HG02571 (cell line): ENCODE measurements at regions not wholly inside any gene's neighbourhood (a gene's known extent, or its start where the extent isn't known, plus 50 kb on each side); places are given as distances from the start of the nearest gene placed in this dataset.

Experiments
- ATAC-seq: cut with Tn5 transposase; IDR thresholded peaks from one replicate; pipeline ENCODE4 v1.9.1; 2021; ENCODE audit warnings: mild to moderate bottlenecking, moderate library complexity; ENCODE audit not compliant: unreplicated experiment

DNA sequence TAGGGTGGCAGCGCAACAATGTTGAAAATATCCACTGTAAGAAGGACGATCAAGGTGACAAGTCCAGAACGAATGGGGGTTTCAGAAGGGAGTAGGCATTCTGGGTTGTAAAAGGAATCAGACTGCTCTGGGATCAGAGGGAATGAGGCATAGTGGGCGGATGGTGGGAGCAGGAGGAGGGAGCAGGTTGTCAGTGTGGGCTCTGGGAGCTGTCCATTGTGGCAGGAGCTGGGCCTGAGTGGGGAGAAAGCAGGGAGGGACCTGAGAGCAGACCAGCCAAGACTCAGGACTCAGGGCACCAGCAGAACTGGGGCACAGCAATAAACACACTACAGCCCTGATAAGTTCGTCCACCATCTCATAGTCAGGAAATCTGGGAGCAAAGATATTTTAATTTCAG, 292.6 kb upstream of the MKI67 start:
- no peak for ATAC-seq

DNA sequence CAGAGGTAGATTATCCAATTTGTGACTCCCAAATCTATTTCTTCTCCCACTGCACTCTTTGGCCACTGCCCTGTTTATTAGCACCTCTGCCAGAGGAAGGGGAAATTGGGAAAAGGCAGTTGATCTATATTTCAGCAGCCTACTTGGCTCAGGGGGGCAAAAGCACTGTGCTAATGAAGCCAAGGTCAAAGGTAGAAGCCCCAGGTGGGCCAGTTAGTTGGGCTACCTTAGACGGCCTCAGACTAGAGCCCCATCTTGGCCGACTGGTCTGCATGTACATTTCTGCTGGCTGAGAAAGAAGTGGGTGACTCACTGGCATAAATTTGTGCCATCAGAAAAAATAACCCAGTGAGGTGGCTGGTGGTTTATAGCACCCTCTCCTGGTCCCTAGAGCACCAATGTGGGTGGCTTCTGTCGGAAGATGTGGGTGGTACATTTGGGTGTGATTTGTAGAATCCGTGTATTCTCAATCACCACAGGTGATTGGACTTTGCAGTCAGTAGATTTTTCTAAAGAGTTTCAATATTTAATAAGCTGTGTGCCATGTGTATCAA, 293.3 kb upstream of the MKI67 start:
- ATAC-seq = no peak

DNA sequence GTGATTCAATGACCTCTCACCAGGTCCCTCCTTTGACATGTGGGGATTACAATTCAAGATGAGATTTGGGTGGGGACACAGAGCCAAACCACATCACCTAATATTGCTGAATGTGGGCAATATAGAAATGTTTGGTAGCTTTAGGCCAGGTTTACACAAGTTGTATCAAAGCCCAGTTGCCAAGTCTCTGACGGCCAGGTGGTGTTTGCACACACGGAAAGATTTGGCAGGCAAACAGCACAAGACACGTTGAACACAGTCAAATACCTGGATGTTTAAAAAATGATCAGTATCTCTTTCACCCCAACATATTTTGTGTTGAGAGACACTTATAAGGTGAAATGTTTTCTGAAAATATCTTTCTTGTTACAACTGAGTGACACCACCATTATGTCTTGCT, 294.4 kb upstream of the MKI67 start:
- ATAC-seq = no peak

DNA sequence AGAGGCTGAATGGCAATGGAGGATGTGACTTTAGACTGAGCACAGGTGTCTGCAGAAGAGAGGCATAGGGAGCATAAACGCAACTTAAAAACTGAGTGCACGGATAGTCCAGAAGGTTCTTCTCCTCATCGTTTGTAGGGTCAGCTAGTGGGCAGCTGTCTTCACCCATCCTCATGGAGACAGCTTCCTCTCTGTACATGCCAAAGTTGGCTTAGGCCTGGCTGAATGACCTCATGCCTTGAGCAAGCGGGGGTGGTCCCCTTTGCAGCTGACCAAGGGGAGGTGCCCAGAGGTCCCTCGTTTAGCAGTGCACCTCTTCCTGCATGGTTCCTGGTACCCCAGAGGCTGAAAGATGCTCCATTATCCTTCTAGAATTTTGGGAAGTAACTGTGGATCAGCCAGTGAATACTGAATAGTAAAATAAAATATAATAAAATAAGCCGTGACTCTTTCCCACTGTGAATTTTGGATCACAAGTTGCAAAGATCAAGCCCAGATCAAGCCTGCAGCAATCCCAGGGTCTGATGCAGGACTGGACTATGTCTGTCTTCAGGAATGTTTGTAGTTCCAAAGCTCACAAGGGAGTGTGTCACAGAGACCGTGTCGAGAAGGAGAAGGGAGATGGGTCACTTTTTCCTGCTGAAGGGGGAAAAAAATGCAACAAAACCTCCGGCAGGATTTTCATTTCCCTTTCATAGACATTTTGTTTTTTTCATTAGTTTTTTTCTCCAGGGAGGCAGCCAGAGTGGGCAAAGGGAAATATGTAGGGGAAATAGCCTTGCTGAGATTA, 295.3 kb upstream of the MKI67 start:
- ATAC-seq = no peak

DNA sequence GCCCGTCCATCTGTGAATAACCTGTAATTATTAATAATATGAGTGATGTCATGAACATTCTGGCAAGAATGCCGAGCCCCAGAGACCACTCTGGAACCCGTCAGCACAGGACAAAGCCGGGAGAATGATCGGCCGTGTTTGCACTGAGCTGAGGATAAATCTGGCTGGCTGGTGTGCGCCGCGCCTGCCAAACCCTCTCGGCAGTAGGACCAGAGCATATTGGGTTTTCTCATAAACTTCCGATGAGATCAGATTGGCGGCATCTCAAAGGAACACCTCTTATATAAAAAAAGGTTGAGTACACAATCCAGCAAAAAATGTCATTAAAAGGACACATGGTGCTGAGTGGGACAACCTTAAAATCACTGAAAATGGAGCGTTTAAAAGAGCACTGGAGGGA, 296.0 kb upstream of the MKI67 start:
- ATAC-seq = no peak

DNA sequence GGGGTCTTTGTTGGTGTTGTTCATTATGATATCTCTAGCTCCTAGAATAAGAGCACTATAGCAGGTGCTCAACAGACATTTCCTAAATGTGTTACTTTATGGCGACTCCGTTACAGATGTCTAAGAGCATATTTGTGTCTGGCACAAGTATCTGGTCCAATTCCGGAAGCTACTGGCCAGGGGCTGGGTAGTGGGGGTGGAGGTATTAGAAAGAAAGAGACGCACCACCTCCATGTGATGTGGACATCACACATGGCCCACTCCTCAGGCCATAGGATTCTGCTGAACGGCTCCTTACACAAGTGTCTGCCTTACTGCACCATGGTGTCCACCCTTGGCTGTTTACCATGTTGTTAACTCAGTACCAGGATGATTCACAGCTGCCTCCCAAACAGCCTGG, 296.8 kb upstream of the MKI67 start:
- no peak for ATAC-seq

DNA sequence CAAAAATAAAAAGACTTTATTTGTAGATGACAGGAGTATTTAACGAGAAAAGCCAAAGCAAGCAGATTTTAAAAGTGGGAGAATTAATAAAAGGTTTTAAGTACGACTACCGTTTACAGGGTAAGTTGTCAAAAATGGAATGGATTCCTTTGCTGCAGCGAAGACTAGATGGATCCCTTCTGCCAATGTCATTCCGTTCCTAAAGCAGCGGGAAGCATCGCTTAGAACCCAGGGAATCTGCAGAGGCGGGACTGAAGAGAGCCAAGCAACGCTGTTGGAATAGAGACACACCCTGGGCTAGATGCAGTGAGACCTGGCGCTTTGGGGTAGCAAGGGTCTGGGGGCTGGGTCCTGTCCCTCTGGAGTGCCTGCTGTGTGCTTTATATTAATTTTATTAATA, 303.1 kb upstream of the MKI67 start:
- no peak for ATAC-seq

DNA sequence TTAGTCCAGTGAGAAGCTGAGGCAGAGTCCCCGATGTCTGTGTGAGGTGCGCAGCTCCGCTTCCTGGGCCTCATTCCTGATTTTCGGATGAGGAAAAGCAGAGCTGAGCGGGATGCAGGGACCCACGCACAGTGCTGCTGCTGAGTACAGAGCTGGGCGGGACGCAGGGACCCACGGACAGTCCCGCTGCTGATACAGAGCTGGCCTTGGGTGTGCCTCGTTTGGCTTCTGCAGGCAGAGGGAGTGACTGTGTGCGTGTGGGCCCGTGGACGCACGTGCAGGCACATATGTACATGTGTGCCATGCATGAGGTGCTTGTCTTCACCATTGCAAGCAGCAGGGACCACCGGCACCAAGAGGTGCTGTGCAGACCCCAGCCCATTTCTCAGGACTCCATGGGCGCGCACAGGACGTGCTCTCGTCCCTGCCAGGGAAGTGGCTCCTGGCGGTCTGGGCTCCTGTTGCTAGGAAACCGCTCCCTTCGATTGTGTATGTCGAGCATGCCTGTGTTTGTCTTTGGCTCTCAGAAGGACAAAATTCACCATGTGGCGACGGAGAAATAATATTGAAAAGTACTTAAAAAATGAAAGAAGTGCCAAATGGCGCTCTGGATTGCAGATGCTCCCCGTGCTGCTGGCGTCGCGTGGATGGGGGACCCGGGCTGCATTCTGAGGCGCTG, 303.8 kb upstream of the MKI67 start:
- ATAC-seq = no peak

DNA sequence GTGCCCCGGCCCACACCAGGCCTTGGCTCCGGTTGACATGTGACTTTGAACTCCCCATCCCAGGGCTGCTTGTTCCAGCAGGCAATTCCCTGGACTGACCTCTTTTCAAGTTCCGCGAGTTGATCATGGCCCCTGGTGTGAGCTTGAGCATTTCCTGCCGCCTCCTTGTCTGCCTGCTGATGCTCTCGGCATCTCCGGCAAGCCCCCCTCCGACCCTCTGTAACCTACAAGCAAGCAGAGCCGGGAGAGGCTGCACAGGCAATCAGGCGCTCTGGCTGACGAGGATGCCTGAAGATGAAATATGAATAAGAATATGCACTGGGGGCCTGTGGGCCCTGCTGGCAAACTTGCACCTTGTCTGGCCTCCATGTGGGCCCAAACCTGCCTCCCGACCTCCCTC, 304.9 kb upstream of the MKI67 start:
- no peak for ATAC-seq

DNA sequence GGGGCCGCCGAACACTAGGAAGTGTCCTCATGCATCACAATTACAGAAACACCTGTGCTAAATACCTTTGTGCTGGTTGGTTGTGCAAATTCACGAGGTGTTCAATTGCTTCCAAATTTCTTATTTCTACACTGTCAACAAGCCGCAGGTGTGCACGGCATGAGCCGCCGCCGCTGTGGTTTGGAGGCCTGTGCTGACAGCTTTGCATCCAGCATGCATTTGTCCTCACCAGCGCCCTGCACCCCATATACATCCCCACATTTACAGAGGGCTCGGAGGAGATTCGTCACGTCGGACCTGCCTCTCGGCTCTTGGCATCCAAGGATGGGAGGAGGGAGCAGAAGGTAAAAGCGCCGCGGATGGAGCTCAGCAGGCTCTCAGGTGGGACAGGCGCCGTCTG, 305.3 kb upstream of the MKI67 start:
- ATAC-seq = no peak

DNA sequence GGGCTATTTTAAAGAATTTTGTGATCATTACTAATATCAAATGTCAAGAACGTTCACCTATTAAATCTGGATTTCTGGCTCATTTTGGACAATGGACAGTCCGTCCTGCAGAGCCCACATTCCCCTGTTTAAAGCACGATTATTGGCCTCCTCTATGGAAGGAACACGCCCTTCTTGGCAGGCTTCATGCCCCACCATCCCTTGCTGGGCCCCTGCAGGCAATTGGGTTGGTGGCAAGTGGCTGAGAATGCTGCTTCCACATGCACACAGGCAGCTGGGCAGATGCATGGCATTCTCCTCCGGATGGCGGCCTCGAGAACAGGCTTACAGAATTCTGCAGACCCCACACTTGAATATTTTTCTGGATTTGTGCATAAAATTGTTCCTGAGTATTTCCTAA, 305.8 kb upstream of the MKI67 start:
- ATAC-seq = no peak

DNA sequence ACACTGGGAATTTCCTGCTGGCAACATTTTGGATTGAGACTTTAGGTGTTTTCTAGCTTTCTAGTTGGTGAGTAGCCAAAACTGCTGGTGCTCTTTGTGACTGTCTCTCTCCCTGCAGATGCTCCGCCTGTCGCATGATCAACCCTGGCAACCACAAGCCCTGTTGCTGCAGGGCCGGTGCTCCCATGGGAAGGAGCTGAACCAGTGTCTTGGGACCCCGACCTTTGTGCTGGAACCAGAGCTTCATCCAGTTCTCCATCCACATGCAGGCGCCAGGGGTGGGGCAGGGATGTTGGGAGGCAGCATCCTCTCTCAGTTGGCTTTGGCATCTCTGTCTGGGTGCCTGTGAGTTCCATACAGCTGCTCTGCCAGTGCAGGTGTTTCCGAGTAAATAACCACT, 306.2 kb upstream of the MKI67 start:
- ATAC-seq = no peak

DNA sequence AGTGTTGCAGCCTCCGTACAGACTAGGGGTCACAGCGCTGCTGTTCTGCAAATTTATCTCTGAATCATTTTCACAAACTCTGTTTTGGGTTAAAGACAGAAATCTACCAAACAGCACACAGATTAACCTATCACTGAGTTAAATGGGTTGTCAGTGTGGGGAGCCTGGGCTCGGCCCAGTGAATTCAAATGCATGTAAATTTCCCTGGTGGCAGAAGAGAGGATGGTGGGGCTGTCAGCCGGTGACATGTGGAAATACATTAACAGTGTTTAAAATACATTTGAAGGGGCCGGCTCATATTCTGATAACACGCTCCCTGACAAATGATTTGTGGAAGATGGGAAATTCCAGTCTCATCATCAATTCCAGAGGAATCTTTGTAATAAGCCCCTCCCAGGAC, 309.6 kb upstream of the MKI67 start:
- no peak for ATAC-seq

DNA sequence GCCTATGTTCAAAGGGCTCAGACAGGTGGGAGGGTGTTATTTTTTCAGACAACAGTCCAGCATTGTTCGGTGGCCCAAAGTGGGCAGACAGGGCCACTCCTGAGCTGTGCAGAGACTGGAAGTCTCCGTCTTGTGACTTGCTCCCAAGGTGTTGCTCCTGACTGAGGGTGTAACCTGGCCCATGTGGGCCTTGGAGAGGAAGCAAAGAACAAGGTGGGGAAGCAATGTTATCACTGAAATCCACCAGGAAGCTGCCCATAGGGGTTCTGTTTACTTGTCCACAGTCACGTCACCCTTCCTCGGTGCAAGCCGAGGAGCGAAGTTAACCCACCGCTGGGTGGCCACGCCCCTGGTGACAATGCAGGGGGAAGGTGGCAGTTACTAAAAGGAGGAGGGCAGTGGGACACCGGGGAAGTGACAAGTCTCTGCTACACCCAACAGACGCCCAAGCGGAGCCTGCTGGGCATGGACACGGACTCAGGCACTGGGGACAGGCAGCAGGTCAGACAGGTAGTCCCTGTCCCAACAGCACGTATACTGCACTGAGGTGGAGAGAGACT, 311.6 kb upstream of the MKI67 start:
- no peak for ATAC-seq

DNA sequence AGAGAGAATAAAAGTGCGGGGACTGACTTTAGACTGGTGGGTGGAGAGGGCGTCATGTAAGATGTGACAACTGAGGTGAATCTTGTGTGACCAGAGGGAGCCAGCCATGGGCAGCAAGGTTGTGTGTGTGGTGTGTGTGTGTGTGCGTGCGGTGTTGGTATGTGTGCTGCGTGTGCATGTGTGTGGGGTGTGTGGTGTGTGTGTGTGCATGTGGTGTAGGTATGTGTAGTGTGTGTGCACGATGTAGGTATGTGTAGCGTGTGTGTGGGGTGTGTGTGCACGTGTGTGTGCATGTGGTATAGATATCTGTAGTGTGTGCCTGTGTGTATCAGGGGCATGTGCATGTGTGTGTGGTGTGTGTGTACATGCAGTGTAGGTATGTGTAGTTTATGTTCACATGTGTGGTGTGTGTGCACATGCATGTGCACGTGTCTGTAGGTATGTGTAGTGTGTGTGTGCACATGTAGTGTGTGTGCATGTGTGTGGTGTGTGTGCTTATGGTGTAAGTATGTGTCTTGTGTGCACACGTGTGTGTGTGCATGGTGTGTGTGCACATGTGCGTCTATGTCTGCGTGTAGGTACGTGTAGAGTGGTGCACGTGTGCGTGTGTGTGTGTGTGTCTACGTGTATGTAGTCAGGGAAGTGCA, 312.3 kb upstream of the MKI67 start:
- no peak for ATAC-seq

DNA sequence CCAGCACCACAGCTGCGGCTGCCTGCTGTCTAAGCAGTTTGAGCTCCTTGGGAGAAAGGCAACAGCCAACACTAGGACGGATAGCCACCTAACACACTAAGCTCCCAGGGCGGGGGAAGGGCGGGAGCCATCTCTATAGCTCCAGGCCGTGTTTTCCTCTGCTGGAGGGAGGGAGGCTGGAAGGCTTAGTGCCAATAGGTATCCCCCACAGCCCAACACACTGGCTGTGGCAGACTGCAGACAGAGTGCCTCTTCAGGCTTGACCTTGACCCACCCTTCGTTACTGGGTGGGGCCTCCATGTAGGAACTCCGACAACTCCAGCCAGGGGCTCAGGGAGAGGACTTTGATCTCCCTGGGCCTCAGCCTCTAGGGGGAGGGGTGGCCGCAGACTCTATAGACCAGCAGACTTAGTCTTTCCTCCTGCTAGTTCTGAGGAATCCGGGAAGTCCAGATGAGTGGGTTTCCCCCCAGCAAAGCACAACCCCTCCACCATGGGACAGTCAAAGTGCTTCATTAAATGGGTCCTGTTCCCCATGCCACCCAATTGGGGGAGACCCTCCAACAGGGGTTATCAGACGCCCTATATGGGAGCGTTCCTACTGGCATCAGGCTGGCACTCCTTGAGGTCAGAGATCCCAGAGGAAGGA, 314.4 kb upstream of the MKI67 start:
- no peak for ATAC-seq

DNA sequence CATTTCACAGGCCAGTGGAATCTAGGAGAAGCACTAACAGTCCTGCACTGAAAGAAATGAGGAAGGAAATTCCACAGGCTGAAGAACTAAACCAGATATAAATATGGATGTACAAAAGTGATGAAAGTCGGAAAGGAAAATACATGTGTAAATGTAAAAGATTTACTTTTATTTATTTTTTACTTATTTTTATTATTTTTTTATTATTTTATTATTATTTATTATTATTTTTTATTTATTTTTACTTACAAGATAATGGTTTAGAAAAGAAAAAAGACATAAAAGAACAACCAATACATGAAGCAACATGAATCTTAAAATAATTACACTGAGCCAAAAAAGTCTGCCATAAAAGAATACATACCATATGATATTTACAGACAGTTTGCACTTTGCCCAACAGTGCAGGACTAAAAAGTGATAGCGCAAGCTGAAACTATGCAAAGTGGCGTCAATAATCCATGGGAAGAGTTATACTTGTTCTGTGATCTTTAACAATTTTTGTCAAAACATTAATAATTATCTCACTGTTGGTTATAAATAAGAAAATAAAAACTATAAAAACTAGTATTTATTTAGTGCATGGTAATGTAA, 317.8 kb upstream of the MKI67 start:
- no peak for ATAC-seq

DNA sequence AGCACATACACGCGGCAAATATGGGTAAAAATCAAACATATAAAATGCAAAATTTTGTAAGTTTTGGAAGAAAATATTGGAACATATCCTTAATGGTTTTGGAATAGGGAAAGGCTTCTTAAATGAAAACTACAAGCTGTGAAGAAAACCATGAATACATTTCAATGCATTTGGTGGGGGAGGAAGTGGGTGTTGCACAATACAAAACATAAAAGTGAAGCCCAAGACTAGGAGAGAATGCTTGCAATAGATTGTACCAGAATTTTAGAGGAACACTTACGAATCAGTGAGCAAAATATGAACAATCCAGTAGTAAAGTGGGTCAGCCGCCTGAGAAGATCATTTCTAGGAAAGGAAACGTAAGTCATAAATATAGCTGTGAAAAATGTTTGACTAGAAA, 322.6 kb upstream of the MKI67 start:
- ATAC-seq = no peak

DNA sequence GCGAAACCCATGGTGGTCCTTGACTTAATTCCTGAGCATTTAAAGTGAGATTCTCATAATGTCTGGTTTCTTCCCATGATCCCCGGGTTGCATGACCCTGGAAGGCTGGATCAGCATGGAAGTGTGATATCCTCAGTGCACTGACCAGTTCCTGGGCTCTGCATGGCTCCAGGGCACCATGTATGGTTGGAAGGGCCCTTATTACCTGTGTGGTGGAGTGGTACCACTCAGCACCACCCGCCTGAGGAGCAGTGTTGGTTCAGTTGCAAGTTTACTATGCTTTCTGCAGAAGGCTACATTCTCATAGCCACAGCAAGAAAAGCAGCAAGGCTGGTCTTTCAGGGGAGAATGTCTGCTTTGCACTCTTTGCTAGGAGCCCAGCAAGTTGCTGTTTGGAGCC, 325.7 kb upstream of the MKI67 start:
- no peak for ATAC-seq

DNA sequence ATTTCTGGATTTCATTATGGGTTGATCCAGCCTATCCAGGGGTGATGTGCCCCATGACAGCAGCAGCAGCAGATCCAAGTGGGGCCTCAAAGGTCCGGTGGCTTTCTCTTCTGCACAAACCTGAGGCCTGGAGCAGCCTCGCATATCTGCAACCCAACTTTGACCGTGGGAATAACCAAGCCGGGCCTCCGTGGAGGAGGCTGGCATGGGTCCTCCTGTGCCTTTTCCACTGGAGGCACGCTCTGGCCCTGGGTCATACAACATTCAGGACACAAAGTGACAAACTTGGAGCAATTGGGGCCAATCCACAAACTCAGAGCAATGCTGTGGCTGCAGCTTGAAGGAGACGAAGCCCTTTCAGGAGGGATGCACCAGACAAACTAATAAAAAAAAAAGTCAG, 330.0 kb upstream of the MKI67 start:
- ATAC-seq = no peak

DNA sequence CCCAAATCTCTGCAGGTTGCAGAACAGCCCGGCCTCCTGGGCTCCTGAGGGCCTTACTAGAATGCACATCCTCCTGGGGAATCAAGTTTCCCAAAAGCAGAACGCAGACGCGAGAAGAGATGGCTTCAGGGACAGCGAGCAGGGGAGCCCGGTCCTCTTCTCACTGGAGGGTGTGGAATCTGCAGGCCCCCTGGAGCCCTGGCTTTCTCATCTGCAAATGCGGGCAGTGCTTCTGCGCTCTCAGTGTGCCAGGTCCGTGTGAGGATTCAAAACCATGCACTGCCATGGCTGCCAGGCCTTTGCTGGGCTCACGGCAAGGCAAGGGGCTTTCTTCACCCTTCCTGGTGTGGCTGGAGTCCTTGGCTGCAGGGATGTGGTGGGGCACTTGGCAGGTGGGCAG, 330.9 kb upstream of the MKI67 start:
- ATAC-seq = no peak
